Smooth muscle cell (in vitro differentiated cells): ENCODE measurements at regions not wholly inside any gene's neighbourhood (a gene's known extent, or its start where the extent isn't known, plus 50 kb on each side); places are given as distances from the start of the nearest gene placed in this dataset.
A peak's percentile ranks its signal among the peaks of the same experiment; 100 is the strongest.

Source experiments
- DNase-seq: peaks from one replicate; lab custom pipeline; 2025; ENCODE audit not compliant: unreplicated experiment; lab: John Stamatoyannopoulos, UW
- H2AFZ ChIP-seq: fragments of 200-600 bp; sonication (generic); 2 replicates; pipeline ENCODE4 v1.6.0; 2016; ENCODE audit warnings: antibody characterized with exemption, low read depth, mild to moderate bottlenecking
- H3F3A ChIP-seq: fragments of 200-600 bp; sonication (generic); 2 replicates; pipeline ENCODE4 v1.6.0; 2017; ENCODE audit warnings: antibody characterized with exemption, low read depth
- H3K27ac ChIP-seq: fragments of 200-600 bp; sonication (generic); 2 replicates; pipeline ENCODE4 v1.5.1; 2016; ENCODE audit warnings: low read depth, mild to moderate bottlenecking
- H3K27me3 ChIP-seq: fragments of 200-600 bp; sonication (generic); 2 replicates; pipeline ENCODE4 v1.6.1; 2016; ENCODE audit warnings: low read depth, mild to moderate bottlenecking
- H3K36me3 ChIP-seq: fragments of 200-600 bp; sonication (generic); 2 replicates; pipeline ENCODE4 v1.5.1; 2016; ENCODE audit warnings: low read depth
- H3K4me1 ChIP-seq: fragments of 200-600 bp; sonication (generic); 2 replicates; pipeline ENCODE4 v1.5.1; 2016; ENCODE audit warnings: low read depth
- H3K4me2 ChIP-seq: fragments of 200-600 bp; sonication (generic); 2 replicates; pipeline ENCODE4 v1.6.0; 2016; ENCODE audit warnings: mild to moderate bottlenecking
- H3K4me3 ChIP-seq: fragments of 200-600 bp; sonication (generic); 2 replicates; pipeline ENCODE4 v1.5.1; 2016; ENCODE audit warnings: mild to moderate bottlenecking
- H3K79me2 ChIP-seq: fragments of 200-600 bp; sonication (generic); 2 replicates; pipeline ENCODE4 v1.6.0; 2016; ENCODE audit warnings: low read depth, mild to moderate bottlenecking
- H3K9ac ChIP-seq: fragments of 200-600 bp; sonication (generic); 2 replicates; pipeline ENCODE4 v1.6.0; 2016; ENCODE audit warnings: low read depth
- H3K9me3 ChIP-seq: fragments of 200-600 bp; sonication (generic); replicated peaks from 2 replicates; pipeline ENCODE4 v1.5.1; 2016; ENCODE audit warnings: low read depth
- H4K20me1 ChIP-seq: fragments of 200-600 bp; sonication (generic); 2 replicates; pipeline ENCODE4 v1.6.0; 2016; ENCODE audit warnings: low read depth
- CTCF ChIP-seq: fragments of 200-600 bp; sonication (generic); IDR thresholded peaks from 2 replicates; pipeline ENCODE4 v1.5.1; 2017; ENCODE audit warnings: borderline replicate concordance, mild to moderate bottlenecking, antibody characterized with exemption; ENCODE audit not compliant: insufficient read depth, poor library complexity, severe bottlenecking
- WGBS: methylation state at CpG from one replicate; pipeline ENCODE4 v1.1.7; 2016; ENCODE audit warnings: low lambda C conversion rate; 5-methylcytosine and 5-hydroxymethylcytosine counted together

GRCh38 chr2:121900391-121900790 is 144.9 kb downstream of the TSN start:
- no peaks in the 10 kb centered on the region for H3K27me3 ChIP-seq
- no peak overlapping the region for H3K4me3 ChIP-seq
- H3K9me3 ChIP-seq, result no peaks in the 10 kb centered on the region
- no peaks in the 10 kb centered on the region for H3K79me2 ChIP-seq
- no peak for DNase-seq
- H3K27ac ChIP-seq, result no peak overlapping the region
- no peaks in the 10 kb centered on the region for H3F3A ChIP-seq
- 90% methylated on average over 8 of the region's 8 CpGs for WGBS
- no peak overlapping the region for H3K9ac ChIP-seq
- no peaks in the 10 kb centered on the region for H3K4me1 ChIP-seq
- H3K36me3 ChIP-seq, result no peaks in the 10 kb centered on the region
- no peaks in the 10 kb centered on the region for H4K20me1 ChIP-seq
- H2AFZ ChIP-seq, result no peak overlapping the region
- TF ChIP-seq CTCF, result no peak
- no peak overlapping the region for H3K4me2 ChIP-seq

DNA sequence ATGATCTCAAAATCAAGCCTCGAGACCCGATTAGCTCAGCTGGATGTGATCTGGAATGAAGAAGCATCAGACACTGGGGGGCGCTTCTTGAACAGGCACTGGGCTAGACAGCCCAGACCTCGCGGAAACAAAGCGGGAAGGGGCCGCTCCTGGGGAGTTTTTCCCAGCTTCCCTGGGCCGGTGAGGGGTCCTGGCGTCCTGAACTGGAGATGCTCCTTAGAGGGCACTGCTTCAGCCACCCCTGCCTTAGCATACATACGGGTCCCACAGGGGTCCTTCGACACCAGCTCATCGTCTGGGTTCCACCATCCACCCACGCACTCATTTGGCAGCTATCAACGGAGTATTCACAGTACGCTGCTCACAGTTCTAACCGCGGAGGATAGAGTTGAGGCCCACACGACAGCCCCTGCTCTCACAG is 146.7 kb downstream of the TSN start:
- Histone ChIP-seq H3K27ac (no peak overlapping the region), H2AFZ (no peak overlapping the region)
- WGBS, result 63% methylated on average over 18 of the region's 18 CpGs

DNA sequence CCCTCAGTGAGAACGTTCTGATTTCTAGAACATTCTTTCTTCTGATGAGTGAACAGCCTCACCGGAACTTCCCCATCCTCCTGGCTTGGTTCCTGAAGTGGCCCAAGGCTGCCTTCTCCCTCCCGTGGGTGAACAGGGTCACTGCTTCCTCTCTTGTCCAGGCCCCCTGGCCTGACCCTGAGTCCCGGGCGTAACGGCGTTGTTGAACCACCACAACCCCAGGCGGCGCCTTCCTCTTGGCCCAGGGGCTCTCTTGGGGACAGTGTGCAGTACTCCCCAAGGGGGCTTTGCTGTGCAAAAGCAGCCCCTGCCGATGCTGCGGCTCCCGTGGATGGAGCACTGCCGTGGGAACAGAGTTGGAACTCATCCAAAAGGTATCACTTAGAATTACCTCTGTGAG is 147.2 kb downstream of the TSN start:
- no peak overlapping the region for H2AFZ ChIP-seq
- H3K4me3 ChIP-seq, result no peak overlapping the region
- WGBS, result 91% methylated on average over 13 of the region's 13 CpGs
- H3K9me3 ChIP-seq, result no peaks in the 10 kb centered on the region
- no peak overlapping the region for H3K4me2 ChIP-seq
- H3F3A ChIP-seq, result no peaks in the 10 kb centered on the region
- no peaks in the 10 kb centered on the region for H3K27me3 ChIP-seq
- no peak for DNase-seq
- no peak for TF ChIP-seq CTCF
- H3K27ac ChIP-seq, result no peak overlapping the region
- H3K9ac ChIP-seq, result no peak overlapping the region
- H3K36me3 ChIP-seq, result no peaks in the 10 kb centered on the region
- no peaks in the 10 kb centered on the region for H3K79me2 ChIP-seq
- H4K20me1 ChIP-seq, result no peaks in the 10 kb centered on the region
- H3K4me1 ChIP-seq, result no peaks in the 10 kb centered on the region

More for the DNA sequence above, 146.7 kb downstream of the TSN start:
- Histone ChIP-seq H3K79me2 (no peaks in the 10 kb centered on the region), H3K4me1 (no peaks in the 10 kb centered on the region), H3K9me3 (no peaks in the 10 kb centered on the region), H3K4me2 (no peak overlapping the region), H3F3A (no peaks in the 10 kb centered on the region), H4K20me1 (no peaks in the 10 kb centered on the region), H3K36me3 (no peaks in the 10 kb centered on the region), H3K27me3 (no peaks in the 10 kb centered on the region), H3K4me3 (no peak overlapping the region), H3K9ac (no peak overlapping the region)
- TF ChIP-seq CTCF, result peak; percentile 7
- DNase-seq, result no peak

GRCh38 chr2:121903037-121903689 is 147.7 kb downstream of the TSN start:
- Histone ChIP-seq H3K9ac (no peak overlapping the region), H3K27me3 (no peaks in the 10 kb centered on the region), H3K4me2 (no peak overlapping the region), H4K20me1 (no peaks in the 10 kb centered on the region), H3K4me1 (no peaks in the 10 kb centered on the region), H3K36me3 (no peaks in the 10 kb centered on the region), H3F3A (no peaks in the 10 kb centered on the region), H3K9me3 (no peaks in the 10 kb centered on the region), H2AFZ (no peak overlapping the region), H3K27ac (no peak overlapping the region), H3K79me2 (no peaks in the 10 kb centered on the region), H3K4me3 (no peak overlapping the region)
- TF ChIP-seq CTCF, result no peak
- DNase-seq, result no peak
- 78% methylated on average over 14 of the region's 14 CpGs for WGBS
